NT2/D1 (cell line): ENCODE measurements at regions not wholly inside any gene's neighbourhood (a gene's known extent, or its start where the extent isn't known, plus 50 kb on each side); places are given as distances from the start of the nearest gene placed in this dataset.

Experiments used
- DNase-seq: peaks from one replicate; pipeline ENCODE4 v3.0.0-alpha.2; 2011; ENCODE audit warnings: low read depth, low spot score
- H3K27me3 ChIP-seq: 2 replicates; pipeline ENCODE4 v1.6.0; 2011; ENCODE audit warnings: mild to moderate bottlenecking; ENCODE audit not compliant: insufficient read length, insufficient read depth
- H3K36me3 ChIP-seq: 2 replicates; pipeline ENCODE4 v1.6.1; 2011; ENCODE audit warnings: mild to moderate bottlenecking, low read length, mixed read lengths; ENCODE audit not compliant: insufficient read depth, insufficient read length
- H3K4me1 ChIP-seq: 2 replicates; pipeline ENCODE4 v1.5.1; 2011; ENCODE audit not compliant: insufficient read depth, insufficient read length
- H3K4me3 ChIP-seq: 2 replicates; pipeline ENCODE4 v1.5.1; 2011; ENCODE audit warnings: low read depth; ENCODE audit not compliant: insufficient read length
- H3K9ac ChIP-seq: 2 replicates; pipeline ENCODE4 v1.6.0; 2011; ENCODE audit warnings: low read depth; ENCODE audit not compliant: insufficient read length
- H3K9me3 ChIP-seq: 2 replicates; pipeline ENCODE4 v1.5.1; 2011; ENCODE audit warnings: mild to moderate bottlenecking, low read length; ENCODE audit not compliant: insufficient read depth
- SUZ12 ChIP-seq: IDR thresholded peaks from 2 replicates; pipeline ENCODE4 v1.6.1; 2011; ENCODE audit not compliant: insufficient read length, insufficient read depth; ENCODE audit errors: extremely low read depth
- YY1 ChIP-seq: IDR thresholded peaks from 2 replicates; pipeline ENCODE4 v1.6.1; 2011; ENCODE audit not compliant: insufficient read length, insufficient read depth
- ZNF274 ChIP-seq: IDR thresholded peaks from 2 replicates; pipeline ENCODE4 v1.6.1; 2011; ENCODE audit warnings: mild to moderate bottlenecking, low read depth, low read length

GRCh38 chr7:46940178-46940577, 641.7 kb downstream of the TNS3 start:
- Histone ChIP-seq H3K4me1 (no peaks in the 10 kb centered on the region), H3K36me3 (no peaks in the 10 kb centered on the region), H3K9ac (no peak overlapping the region), H3K27me3 (no peaks in the 10 kb centered on the region), H3K4me3 (no peak overlapping the region), H3K9me3 (no peaks in the 10 kb centered on the region)
- no peak for DNase-seq
- TF ChIP-seq YY1 (no peak), ZNF274 (no peak), SUZ12 (no peak)

GRCh38 chr7:46939558-46939957, 642.4 kb downstream of the TNS3 start:
- Histone ChIP-seq H3K9ac (no peak overlapping the region), H3K27me3 (no peaks in the 10 kb centered on the region), H3K36me3 (no peaks in the 10 kb centered on the region), H3K4me3 (no peak overlapping the region), H3K9me3 (no peaks in the 10 kb centered on the region), H3K4me1 (no peaks in the 10 kb centered on the region)
- no peak for TF ChIP-seq YY1
- TF ChIP-seq ZNF274: no peak
- no peak for TF ChIP-seq SUZ12
- no peak for DNase-seq

GRCh38 chr7:46939089-46939488, 642.8 kb downstream of the TNS3 start:
- Histone ChIP-seq H3K4me3 (no peak overlapping the region), H3K9me3 (no peaks in the 10 kb centered on the region), H3K9ac (no peak overlapping the region), H3K27me3 (no peaks in the 10 kb centered on the region), H3K4me1 (no peaks in the 10 kb centered on the region), H3K36me3 (no peaks in the 10 kb centered on the region)
- no peak for DNase-seq
- no peak for TF ChIP-seq SUZ12
- TF ChIP-seq YY1: no peak
- no peak for TF ChIP-seq ZNF274

GRCh38 chr7:46937826-46938225, 644.1 kb downstream of the TNS3 start:
- Histone ChIP-seq H3K4me1 (no peaks in the 10 kb centered on the region), H3K9ac (no peak overlapping the region), H3K9me3 (no peaks in the 10 kb centered on the region), H3K4me3 (no peak overlapping the region), H3K27me3 (no peaks in the 10 kb centered on the region), H3K36me3 (no peaks in the 10 kb centered on the region)
- no peak for DNase-seq
- TF ChIP-seq SUZ12 (no peak), YY1 (no peak), ZNF274 (no peak)

GRCh38 chr7:46934198-46934825, 647.6 kb downstream of the TNS3 start:
- no peak for DNase-seq
- H3K4me1 ChIP-seq: no peaks in the 10 kb centered on the region
- H3K9ac ChIP-seq: no peak overlapping the region
- H3K36me3 ChIP-seq: no peaks in the 10 kb centered on the region
- H3K4me3 ChIP-seq: no peak overlapping the region
- no peak for TF ChIP-seq ZNF274
- TF ChIP-seq SUZ12: no peak
- TF ChIP-seq YY1: no peak
- no peaks in the 10 kb centered on the region for H3K27me3 ChIP-seq
- H3K9me3 ChIP-seq: no peaks in the 10 kb centered on the region

- no peaks in the 10 kb centered on the region for H3K36me3 ChIP-seq
- H3K9me3 ChIP-seq: no peaks in the 10 kb centered on the region
- no peak overlapping the region for H3K4me3 ChIP-seq
- no peaks in the 10 kb centered on the region for H3K4me1 ChIP-seq
- no peak for DNase-seq
- no peak overlapping the region for H3K9ac ChIP-seq
- H3K27me3 ChIP-seq: no peaks in the 10 kb centered on the region
- no peak for TF ChIP-seq ZNF274
- TF ChIP-seq YY1: no peak
- TF ChIP-seq SUZ12: no peak
These were observed 648.3 kb downstream of the TNS3 start for GRCh38 chr7:46933596-46933995.

- H3K4me1 ChIP-seq: no peaks in the 10 kb centered on the region
- DNase-seq: no peak
- H3K9ac ChIP-seq: no peak overlapping the region
- TF ChIP-seq YY1: no peak
- TF ChIP-seq ZNF274: no peak
- TF ChIP-seq SUZ12: no peak
- H3K36me3 ChIP-seq: no peaks in the 10 kb centered on the region
- H3K4me3 ChIP-seq: no peak overlapping the region
- H3K27me3 ChIP-seq: no peaks in the 10 kb centered on the region
- no peaks in the 10 kb centered on the region for H3K9me3 ChIP-seq
These were observed 649.1 kb downstream of the TNS3 start for GRCh38 chr7:46932676-46933424.
